HG02938 (cell line): ENCODE measurements at regions not wholly inside any gene's neighbourhood (a gene's known extent, or its start where the extent isn't known, plus 50 kb on each side); places are given as distances from the start of the nearest gene placed in this dataset.

Source experiments
- ATAC-seq: cut with Tn5 transposase; IDR thresholded peaks from one replicate; pipeline ENCODE4 v1.9.1; 2021; ENCODE audit warnings: mild to moderate bottlenecking, moderate library complexity; ENCODE audit not compliant: unreplicated experiment

DNA sequence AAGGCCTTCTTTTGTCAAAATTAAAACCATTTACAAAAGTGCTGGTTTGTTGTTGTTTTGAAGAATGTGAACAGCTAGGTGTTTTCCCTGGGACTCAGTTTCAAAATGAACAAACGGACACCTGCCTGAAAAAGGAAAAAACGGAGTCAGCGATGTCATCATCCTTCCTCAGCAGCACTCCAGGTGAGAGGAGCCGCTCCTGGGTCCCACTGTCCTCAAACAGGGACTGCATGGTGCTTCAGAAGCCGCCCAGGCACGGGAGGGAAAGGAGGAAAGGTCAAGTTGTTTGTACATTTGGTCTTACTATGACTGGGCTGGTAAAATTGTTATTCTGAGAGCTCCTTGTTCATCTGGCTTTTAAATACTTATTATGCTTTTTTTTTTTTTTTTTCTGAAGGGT is 69.0 kb upstream of the ZSWIM6 start:
- ATAC-seq, result no peak

DNA sequence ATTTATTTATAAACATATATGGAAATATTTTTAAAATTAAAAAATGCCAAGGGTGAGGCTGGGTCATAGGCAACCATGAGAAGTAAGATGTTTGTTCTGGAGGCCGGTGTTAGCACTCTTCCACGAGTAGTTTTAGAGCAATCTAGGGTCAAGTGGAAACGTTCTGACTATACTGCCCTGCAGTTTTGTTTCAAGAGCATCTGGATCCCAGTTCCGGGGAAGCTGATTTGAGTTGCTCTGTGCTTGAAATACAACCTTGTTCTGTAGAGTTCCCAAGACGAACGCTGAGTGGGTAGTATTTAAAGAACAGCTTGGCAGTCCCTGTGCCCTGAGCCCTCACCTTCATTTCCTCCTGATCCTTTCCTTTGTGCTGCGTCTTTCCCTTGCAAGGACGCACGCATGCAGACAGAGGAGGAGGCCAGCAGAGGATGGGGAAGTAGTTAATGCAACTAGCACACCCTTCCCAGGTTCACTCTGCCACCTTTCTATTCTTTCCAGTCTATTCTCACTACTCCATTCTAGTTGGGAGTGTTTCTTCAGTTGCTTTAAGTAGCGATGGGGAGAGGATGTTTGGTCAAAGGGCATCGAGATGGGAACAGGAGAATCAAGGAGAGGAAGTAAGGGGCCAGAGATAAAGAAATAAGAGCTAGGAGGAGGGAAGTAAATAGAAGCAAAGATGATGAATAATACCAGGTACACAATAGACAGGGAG is 68.3 kb upstream of the ZSWIM6 start:
- no peak for ATAC-seq

GRCh38 chr5:61264273-61264661 is 67.8 kb upstream of the ZSWIM6 start:
- no peak for ATAC-seq

DNA sequence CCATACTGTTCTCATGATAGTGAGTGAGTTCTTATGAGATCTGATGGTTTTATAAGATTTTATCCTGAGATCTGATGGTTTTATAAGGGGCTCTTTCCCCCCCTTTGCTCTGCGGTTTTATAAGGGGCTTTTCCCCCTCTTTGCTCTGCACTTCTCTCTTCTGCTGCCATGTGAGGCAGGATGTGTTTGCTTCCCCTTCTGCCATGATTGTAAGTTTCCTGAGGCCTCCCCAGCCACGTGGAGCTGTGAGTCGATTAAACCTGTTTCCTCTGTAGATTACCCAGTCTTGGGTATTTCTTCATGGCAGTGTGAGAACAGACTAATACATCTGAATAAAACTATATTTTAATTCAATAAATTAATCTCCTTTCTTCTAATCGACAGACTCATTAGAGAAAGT is 64.9 kb upstream of the ZSWIM6 start:
- no peak for ATAC-seq

DNA sequence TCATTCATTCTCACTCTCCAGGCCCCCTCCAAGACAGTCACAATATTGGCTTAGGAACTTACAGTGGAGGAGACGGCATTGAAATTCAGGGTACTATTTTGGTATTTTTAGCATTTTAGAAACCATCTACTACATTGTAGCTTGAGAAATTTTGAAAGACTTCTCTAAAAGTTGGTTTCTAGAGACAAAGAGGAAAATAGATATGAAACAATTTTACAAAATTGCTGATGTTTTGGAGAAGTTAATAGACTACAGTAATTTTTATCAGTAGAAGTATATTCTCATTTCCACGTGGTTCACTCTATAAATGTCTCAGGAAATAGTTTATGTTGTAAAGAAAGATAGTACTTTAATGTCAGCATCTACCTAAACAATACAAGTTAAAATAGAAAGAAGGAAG is 63.2 kb upstream of the ZSWIM6 start:
- ATAC-seq, result no peak

DNA sequence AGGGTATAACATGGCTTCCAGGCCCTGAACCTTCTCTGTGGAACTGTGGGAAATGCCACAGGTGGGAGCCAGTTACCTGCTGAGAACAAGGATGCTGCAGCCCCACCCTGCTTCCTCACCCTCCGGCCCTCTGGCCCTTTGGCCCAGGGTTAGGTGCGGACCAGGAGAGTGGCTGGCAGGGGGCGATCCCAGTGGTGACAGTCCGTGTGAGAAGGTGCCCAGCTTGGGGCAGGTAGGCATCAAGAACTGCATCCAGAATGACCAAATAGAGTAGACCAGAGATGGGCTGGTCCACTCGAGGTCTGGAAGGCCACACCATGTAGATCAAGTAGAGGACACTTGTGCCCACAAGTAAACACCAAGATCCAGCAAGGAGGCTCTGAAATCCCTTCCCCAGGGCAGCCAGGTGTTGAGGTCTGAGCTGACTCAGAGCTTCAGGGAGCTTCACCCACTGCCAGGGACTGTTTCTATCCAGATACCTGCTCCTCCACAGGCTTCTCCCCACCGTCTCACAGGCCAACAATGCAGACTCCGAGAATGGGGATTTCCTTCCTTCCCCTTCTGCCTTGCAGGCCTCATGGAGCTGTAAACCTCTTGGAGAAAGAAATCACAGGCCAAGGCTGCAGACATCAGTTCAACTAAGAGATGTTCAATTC is 61.4 kb upstream of the ZSWIM6 start:
- ATAC-seq, result no peak

DNA sequence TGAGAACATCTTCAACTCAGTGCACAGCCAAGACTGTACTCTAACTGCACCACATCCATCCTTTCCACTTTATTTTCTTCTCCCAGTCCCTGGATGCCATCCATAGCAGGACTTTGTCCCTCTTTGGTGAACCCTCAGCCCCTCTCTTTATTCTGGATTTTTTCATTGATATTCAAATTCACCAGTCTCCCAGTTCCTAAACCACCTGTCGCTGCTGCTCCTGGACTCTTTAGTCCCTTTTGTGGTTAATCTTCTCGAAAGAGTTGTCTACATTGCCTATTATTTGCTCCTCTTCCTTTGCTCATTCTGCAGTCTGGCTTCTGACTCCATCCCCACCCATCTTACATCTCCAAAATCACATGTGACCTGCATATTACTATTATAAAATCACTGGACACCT is 59.4 kb upstream of the ZSWIM6 start:
- ATAC-seq, result no peak

DNA sequence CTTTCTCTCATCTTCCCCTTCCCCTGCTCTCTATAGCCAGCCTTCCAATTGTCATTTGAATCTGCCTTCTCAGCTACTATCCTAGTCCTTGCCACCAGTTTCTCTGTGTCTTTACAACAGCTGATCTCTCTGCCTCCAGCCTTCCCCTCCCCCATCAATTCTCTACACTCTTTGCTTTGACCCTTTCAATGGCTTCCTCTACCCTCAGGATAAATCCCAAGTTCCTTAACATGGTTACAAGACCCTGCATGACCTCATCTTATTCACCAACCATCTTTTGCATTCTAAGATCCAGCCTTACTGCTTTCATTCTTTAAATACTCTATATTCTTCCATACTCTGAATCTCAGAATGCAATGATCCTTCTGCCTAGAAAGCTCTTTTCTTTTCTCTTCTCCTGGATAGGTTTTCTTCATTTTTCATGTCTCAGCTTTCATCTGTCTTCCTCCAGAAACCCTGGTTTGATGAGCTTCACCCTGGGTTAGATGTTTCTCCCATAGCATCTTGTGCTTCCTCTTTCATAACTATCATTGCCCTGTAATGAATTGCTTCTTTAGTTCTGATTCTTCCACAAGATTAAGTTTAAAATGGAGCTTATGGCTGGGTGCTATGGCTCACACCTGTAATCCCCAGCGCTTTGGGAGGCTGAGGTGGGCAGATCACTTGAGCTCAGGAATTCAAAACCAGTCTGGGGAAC is 58.6 kb upstream of the ZSWIM6 start:
- no peak for ATAC-seq

DNA sequence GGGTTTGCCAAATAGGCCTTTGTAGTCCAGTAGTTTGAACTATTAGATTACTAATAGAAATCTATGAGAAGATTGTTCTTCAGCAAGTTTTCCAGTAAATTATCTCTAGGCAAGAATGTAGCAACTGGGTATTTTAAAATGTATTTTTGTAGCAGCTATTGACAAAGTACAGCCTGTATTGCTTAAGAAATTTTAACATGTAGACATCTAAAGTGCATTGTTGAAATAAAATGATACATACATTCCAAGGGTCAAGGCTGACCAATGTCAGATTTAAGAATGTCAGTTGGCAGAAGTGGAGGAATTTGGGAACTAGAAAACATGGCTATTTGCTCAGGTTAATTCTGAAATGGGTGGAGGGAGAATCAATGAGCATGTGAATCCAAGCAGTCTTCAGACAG is 57.5 kb upstream of the ZSWIM6 start:
- ATAC-seq, result no peak

DNA sequence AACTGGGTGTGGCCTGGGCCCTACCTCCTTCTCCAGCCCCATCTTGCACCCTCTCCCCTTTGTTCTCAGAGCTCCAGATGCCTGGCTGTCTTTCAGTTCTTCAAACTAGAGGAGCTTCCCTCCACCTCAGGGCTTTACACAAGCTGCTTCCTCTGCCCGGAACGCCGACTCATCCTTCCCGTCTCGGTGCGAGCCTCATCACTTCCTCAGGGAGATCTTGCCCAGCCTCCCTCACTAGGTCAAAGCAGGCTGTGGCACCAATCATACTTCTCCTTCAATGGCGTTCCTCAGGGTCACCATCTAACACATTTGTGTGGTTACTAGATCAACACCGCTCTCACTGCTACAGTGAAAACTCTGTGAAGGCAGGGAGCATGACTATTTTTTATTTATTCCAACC is 56.2 kb upstream of the ZSWIM6 start:
- no peak for ATAC-seq

DNA sequence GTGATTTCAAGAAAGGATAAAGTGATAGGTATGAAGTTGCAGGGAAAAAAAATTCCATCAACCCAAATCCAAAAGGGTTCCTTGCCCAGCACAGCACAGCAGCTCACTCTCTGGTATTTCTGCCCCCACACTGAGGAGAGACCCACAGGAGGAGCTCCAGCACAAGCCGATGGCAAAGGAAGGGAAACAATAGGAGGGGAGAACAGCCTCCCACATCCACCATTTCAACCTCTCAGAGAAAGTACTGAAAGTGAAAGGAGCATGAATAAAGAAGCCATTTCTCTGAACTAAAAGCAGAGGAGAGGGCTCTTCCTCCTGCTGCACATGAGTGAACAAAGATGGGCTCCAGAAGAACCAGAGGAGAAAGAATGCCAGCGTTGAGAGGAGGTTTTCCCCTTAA is 54.9 kb upstream of the ZSWIM6 start:
- ATAC-seq, result no peak

GRCh38 chr5:61277781-61278180 is 54.3 kb upstream of the ZSWIM6 start:
- no peak for ATAC-seq

- ATAC-seq, result no peak
These were observed 52.3 kb upstream of the ZSWIM6 start for GRCh38 chr5:61279725-61280124.

GRCh38 chr5:61280205-61280604 is 51.9 kb upstream of the ZSWIM6 start:
- ATAC-seq, result peak; percentile 47

GRCh38 chr5:61280761-61281427 is 51.2 kb upstream of the ZSWIM6 start:
- no peak for ATAC-seq

- ATAC-seq, result no peak
These were observed 50.4 kb upstream of the ZSWIM6 start for GRCh38 chr5:61281686-61282085.
